Gastroesophageal sphincter (tissue), 4 donors: ENCODE measurements at regions not wholly inside any gene's neighbourhood (a gene's known extent, or its start where the extent isn't known, plus 50 kb on each side); places are given as distances from the start of the nearest gene placed in this dataset.

Source experiments
- ATAC-seq: fragments of 150-250 bp; one replicate; pipeline ENCODE4 v1.9.1; 2016; ENCODE audit warnings: mild to moderate bottlenecking, moderate library complexity
- H3K27ac ChIP-seq, 4 donors: fragments of 200-600 bp; sonication (generic) in 3 of 4; 1 replicate in 3 of 4; 2 replicates in 1 of 4; pipeline ENCODE4 v1.5.1; 2016 to 2019
- H3K27me3 ChIP-seq: fragments of 200-600 bp; sonication (generic); one replicate; pipeline ENCODE4 v1.5.1; 2019
- H3K36me3 ChIP-seq, 2 donors: fragments of 200-600 bp; sonication (generic); one replicate each; pipeline ENCODE4 v1.5.1; 2019; ENCODE audit warnings: control low read depth in 1 of 2
- H3K4me1 ChIP-seq, 3 donors: fragments of 200-600 bp; sonication (generic); 1 replicate in 2 of 3; 2 replicates in 1 of 3; pipeline ENCODE4 v1.5.1; 2016 to 2019; ENCODE audit warnings: control low read depth in 2 of 3
- H3K4me3 ChIP-seq, 2 donors: fragments of 200-600 bp; sonication (generic); one replicate each; pipeline ENCODE4 v1.5.1; 2019; ENCODE audit warnings: mild to moderate bottlenecking in 1 of 2, moderate library complexity in 1 of 2
- H3K9me3 ChIP-seq, 3 donors: fragments of 200-600 bp; sonication (generic); one replicate each; pipeline ENCODE4 v1.5.1; 2017 to 2019; ENCODE audit warnings: control low read depth in 2 of 3
- CTCF ChIP-seq, 4 experiments: fragments of 200-600 bp in 2 of 4; fragments of 450-650 bp in 2 of 4; sonication (generic) in 1 of 4; IDR thresholded peaks; one replicate each; pipeline ENCODE4 v1.5.1; 2017 to 2019; ENCODE audit warnings: antibody characterized with exemption in 4 of 4, mild to moderate bottlenecking in 2 of 4, moderate library complexity in 2 of 4
- EP300 ChIP-seq: sonication (generic); formaldehyde crosslinking; IDR thresholded peaks from one replicate; pipeline ENCODE4 v1.6.1; 2017; ENCODE audit warnings: antibody characterized with exemption, mild to moderate bottlenecking
- POLR2A ChIP-seq, 2 donors: fragments of 450-650 bp; IDR thresholded peaks; one replicate each; pipeline ENCODE4 v1.6.1; 2017; ENCODE audit warnings: antibody characterized with exemption in 2 of 2, mild to moderate bottlenecking in 2 of 2, moderate library complexity in 1 of 2
- POLR2AphosphoS5 ChIP-seq: sonication (generic); formaldehyde crosslinking; IDR thresholded peaks from one replicate; pipeline ENCODE4 v1.6.1; 2017; ENCODE audit warnings: antibody characterized with exemption
- WGBS, 2 donors: methylation state at CpG; one replicate each; pipeline ENCODE4 v1.1.5; 2018; ENCODE audit warnings: low coverage in 1 of 2; 5-methylcytosine and 5-hydroxymethylcytosine counted together

- Histone ChIP-seq H3K27me3 (no peaks in the 10 kb centered on the region), H3K36me3 (no peaks in the 10 kb centered on the region), H3K27ac (no peak overlapping the region), H3K4me3 (no peak overlapping the region), H3K9me3 (no peaks in the 10 kb centered on the region), H3K4me1 (no peaks in the 10 kb centered on the region)
- ATAC-seq: no peak
- no peak for TF ChIP-seq EP300
- TF ChIP-seq POLR2AphosphoS5: no peak
- no peak for TF ChIP-seq POLR2A (IDR thresholded peaks at IDR 0.05)
- TF ChIP-seq CTCF (IDR thresholded peaks at IDR 0.05): no peak
- 86 to 100% methylated on average over 1 of the region's 1 CpG for WGBS, 2 donors
Observed at GRCh38 chr5:110324876-110325275, 401.6 kb downstream of the TMEM232 start.

- Histone ChIP-seq H3K36me3 (no peaks in the 10 kb centered on the region), H3K4me1 (no peaks in the 10 kb centered on the region), H3K27ac (no peak overlapping the region), H3K4me3 (no peak overlapping the region), H3K9me3 (no peaks in the 10 kb centered on the region), H3K27me3 (no peaks in the 10 kb centered on the region)
- 63 to 79% methylated on average over 3 to 5 of the region's 5 CpGs for WGBS, 2 donors
- no peak for ATAC-seq
- TF ChIP-seq EP300 (no peak), CTCF (IDR thresholded peaks at IDR 0.05) (no peak), POLR2AphosphoS5 (no peak), POLR2A (IDR thresholded peaks at IDR 0.05) (no peak)
Observed at GRCh38 chr5:110329955-110330525, 396.4 kb downstream of the TMEM232 start.

GRCh38 chr5:110333384-110333783 lies 393.1 kb downstream of the TMEM232 start:
- TF ChIP-seq CTCF (IDR thresholded peaks at IDR 0.05) (no peak), POLR2AphosphoS5 (no peak), POLR2A (IDR thresholded peaks at IDR 0.05) (no peak), EP300 (no peak)
- Histone ChIP-seq H3K27me3 (no peaks in the 10 kb centered on the region), H3K4me3 (no peak overlapping the region), H3K36me3 (no peaks in the 10 kb centered on the region), H3K4me1 (no peaks in the 10 kb centered on the region), H3K27ac (no peak overlapping the region), H3K9me3 (no peaks in the 10 kb centered on the region)
- 63 to 70% methylated on average over 4 of the region's 4 CpGs for WGBS, 2 donors
- no peak for ATAC-seq

GRCh38 chr5:110335361-110336066 lies 391.0 kb downstream of the TMEM232 start:
- Histone ChIP-seq H3K36me3 (no peaks in the 10 kb centered on the region), H3K4me3 (no peak overlapping the region), H3K4me1 (no peaks in the 10 kb centered on the region), H3K27me3 (no peaks in the 10 kb centered on the region), H3K27ac (no peak overlapping the region), H3K9me3 (no peaks in the 10 kb centered on the region)
- TF ChIP-seq POLR2A (IDR thresholded peaks at IDR 0.05): no peak
- TF ChIP-seq POLR2AphosphoS5: no peak
- TF ChIP-seq EP300: no peak
- no peak for TF ChIP-seq CTCF (IDR thresholded peaks at IDR 0.05)
- 52 to 74% methylated on average over 3 to 4 of the region's 4 CpGs for WGBS, 2 donors
- ATAC-seq: no peak
